OCI-LY7 (cell line): ENCODE measurements at regions not wholly inside any gene's neighbourhood (a gene's known extent, or its start where the extent isn't known, plus 50 kb on each side); places are given as distances from the start of the nearest gene placed in this dataset.

Source experiments
- EZH2phosphoT487 ChIP-seq: fragments of 200-600 bp; sonication (generic); IDR thresholded peaks from 2 replicates; pipeline ENCODE4 v1.6.1; 2018; ENCODE audit warnings: low read depth, borderline replicate concordance, mild to moderate bottlenecking, mixed run types, antibody characterized with exemption, low read length, moderate library complexity, mixed read lengths
- TF ChIP-seq, protein P1 (sequence below): fragments of 200-600 bp; sonication (generic); conservative IDR thresholded peaks from 2 replicates; pipeline ENCODE4 v1.5.1; 2014; ENCODE audit warnings: mild to moderate bottlenecking, antibody characterized with exemption, low read length, moderate library complexity, mixed read lengths

GRCh38 chr9:91048749-91049148, 247.1 kb downstream of the SYK start:
- TF ChIP-seq, protein P1, sequence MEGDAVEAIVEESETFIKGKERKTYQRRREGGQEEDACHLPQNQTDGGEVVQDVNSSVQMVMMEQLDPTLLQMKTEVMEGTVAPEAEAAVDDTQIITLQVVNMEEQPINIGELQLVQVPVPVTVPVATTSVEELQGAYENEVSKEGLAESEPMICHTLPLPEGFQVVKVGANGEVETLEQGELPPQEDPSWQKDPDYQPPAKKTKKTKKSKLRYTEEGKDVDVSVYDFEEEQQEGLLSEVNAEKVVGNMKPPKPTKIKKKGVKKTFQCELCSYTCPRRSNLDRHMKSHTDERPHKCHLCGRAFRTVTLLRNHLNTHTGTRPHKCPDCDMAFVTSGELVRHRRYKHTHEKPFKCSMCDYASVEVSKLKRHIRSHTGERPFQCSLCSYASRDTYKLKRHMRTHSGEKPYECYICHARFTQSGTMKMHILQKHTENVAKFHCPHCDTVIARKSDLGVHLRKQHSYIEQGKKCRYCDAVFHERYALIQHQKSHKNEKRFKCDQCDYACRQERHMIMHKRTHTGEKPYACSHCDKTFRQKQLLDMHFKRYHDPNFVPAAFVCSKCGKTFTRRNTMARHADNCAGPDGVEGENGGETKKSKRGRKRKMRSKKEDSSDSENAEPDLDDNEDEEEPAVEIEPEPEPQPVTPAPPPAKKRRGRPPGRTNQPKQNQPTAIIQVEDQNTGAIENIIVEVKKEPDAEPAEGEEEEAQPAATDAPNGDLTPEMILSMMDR, result no peak
- no peak for TF ChIP-seq EZH2phosphoT487
